GM23338 (cell line): ENCODE measurements at regions not wholly inside any gene's neighbourhood (a gene's known extent, or its start where the extent isn't known, plus 50 kb on each side); places are given as distances from the start of the nearest gene placed in this dataset.

Experiments
- ATAC-seq: fragments of 200-7000 bp; cut with Tn5 transposase; 3 replicates; pipeline ENCODE4 v1.9.1; 2020
- DNase-seq: peaks from one replicate; pipeline ENCODE4 v3.0.0-alpha.2; 2015; ENCODE audit warnings: low spot score
- H2AFZ ChIP-seq: fragments of 200-600 bp; sonication (generic); 2 replicates; pipeline ENCODE4 v1.8.0; 2016; ENCODE audit warnings: antibody characterized with exemption, mild to moderate bottlenecking, moderate library complexity
- H3F3A ChIP-seq: fragments of 200-600 bp; sonication (generic); replicated peaks from 2 replicates; pipeline ENCODE4 v1.8.0; 2017; ENCODE audit warnings: antibody characterized with exemption, mixed run types, low read depth
- H3K27ac ChIP-seq: fragments of 200-600 bp; sonication (generic); 2 replicates; pipeline ENCODE4 v1.6.1; 2016; ENCODE audit warnings: low read depth
- H3K27me3 ChIP-seq: fragments of 200-600 bp; sonication (generic); 2 replicates; pipeline ENCODE4 v1.8.0; 2016; ENCODE audit warnings: mild to moderate bottlenecking, mixed run types, moderate library complexity; ENCODE audit not compliant: insufficient read depth
- H3K36me3 ChIP-seq: fragments of 200-600 bp; sonication (generic); 2 replicates; pipeline ENCODE4 v1.8.0; 2016; ENCODE audit warnings: mild to moderate bottlenecking; ENCODE audit not compliant: insufficient read depth
- H3K4me1 ChIP-seq: fragments of 200-600 bp; sonication (generic); 2 replicates; pipeline ENCODE4 v1.8.0; 2016; ENCODE audit warnings: mild to moderate bottlenecking, moderate library complexity; ENCODE audit not compliant: insufficient read depth
- H3K4me2 ChIP-seq: fragments of 200-600 bp; sonication (generic); 2 replicates; pipeline ENCODE4 v1.7.1; 2017; ENCODE audit warnings: mixed run types
- H3K4me3 ChIP-seq: fragments of 200-600 bp; sonication (generic); 2 replicates; pipeline ENCODE4 v1.6.1; 2016; ENCODE audit warnings: mixed run types
- H3K79me2 ChIP-seq: fragments of 200-600 bp; sonication (generic); replicated peaks from 2 replicates; pipeline ENCODE4 v1.8.0; 2017; ENCODE audit warnings: mild to moderate bottlenecking; ENCODE audit not compliant: insufficient read depth
- H3K9me2 ChIP-seq: fragments of 200-600 bp; sonication (generic); 2 replicates; pipeline ENCODE4 v1.8.0; 2017; ENCODE audit not compliant: insufficient read depth
- H4K20me1 ChIP-seq: fragments of 200-600 bp; sonication (generic); replicated peaks from 2 replicates; pipeline ENCODE4 v1.8.0; 2017; ENCODE audit warnings: mild to moderate bottlenecking; ENCODE audit not compliant: insufficient read depth
- H3K27ac Mint-ChIP-seq: 2 replicates; pipeline ENCODE4 v1.8.0; 2020; ENCODE audit warnings: inconsistent platforms, mild to moderate bottlenecking, moderate library complexity, mixed read lengths
- H3K27me3 Mint-ChIP-seq: 3 replicates; pipeline ENCODE4 v1.8.0; 2022; ENCODE audit warnings: low read depth, mild to moderate bottlenecking, moderate library complexity, mixed read lengths, inconsistent platforms; ENCODE audit not compliant: insufficient read depth, poor library complexity
- H3K36me3 Mint-ChIP-seq: 3 replicates; pipeline ENCODE4 v1.8.0; 2021; ENCODE audit warnings: low read depth, mild to moderate bottlenecking, inconsistent platforms, moderate library complexity, mixed read lengths
- H3K4me1 Mint-ChIP-seq: 3 replicates; pipeline ENCODE4 v1.8.0; 2020; ENCODE audit warnings: mild to moderate bottlenecking, inconsistent platforms, mixed read lengths
- H3K4me3 Mint-ChIP-seq: 3 replicates; pipeline ENCODE4 v1.8.0; 2021; ENCODE audit warnings: moderate library complexity, mild to moderate bottlenecking, inconsistent platforms, mixed read lengths
- H3K9me3 Mint-ChIP-seq: 3 replicates; pipeline ENCODE4 v1.8.0; 2020; ENCODE audit warnings: moderate library complexity, mild to moderate bottlenecking, inconsistent platforms, mixed read lengths
- CREB1 ChIP-seq: fragments of 250-450 bp; sonication (Bioruptor Pico); IDR thresholded peaks from 2 replicates; pipeline ENCODE4 v1.5.0; 2020; ENCODE audit warnings: low read depth, mild to moderate bottlenecking, moderate library complexity
- CTCF ChIP-seq, 2 experiments: fragments of 200-600 bp in 1 of 2; sonication (generic) in 1 of 2; conservative IDR thresholded peaks; 2 replicates each; pipeline versions ENCODE4 v1.5.1 to v1.6.1; 2016 to 2017; ENCODE audit warnings: antibody characterized with exemption in 2 of 2, low read depth in 2 of 2, mild to moderate bottlenecking in 2 of 2, moderate library complexity in 1 of 2
- ETS1 ChIP-seq: IDR thresholded peaks from 2 replicates; pipeline ENCODE4 v1.6.1; 2016; ENCODE audit warnings: antibody characterized with exemption
- EZH2 ChIP-seq: fragments of 200-600 bp; sonication (generic); IDR thresholded peaks from one replicate; pipeline ENCODE4 v1.8.0; 2017; ENCODE audit warnings: antibody characterized with exemption, mild to moderate bottlenecking, low read depth; ENCODE audit not compliant: unreplicated experiment
- JUNB ChIP-seq: IDR thresholded peaks from one replicate; pipeline ENCODE4 v1.6.1; 2016; ENCODE audit warnings: antibody characterized with exemption; ENCODE audit not compliant: unreplicated experiment
- NANOG ChIP-seq: IDR thresholded peaks from 2 replicates; pipeline ENCODE4 v1.6.1; 2016; ENCODE audit warnings: antibody characterized with exemption, borderline replicate concordance
- POLR2AphosphoS5 ChIP-seq: IDR thresholded peaks from 2 replicates; pipeline ENCODE4 v1.6.1; 2016; ENCODE audit warnings: antibody characterized with exemption, low read depth
- REST ChIP-seq: IDR thresholded peaks from one replicate; pipeline ENCODE4 v1.6.1; 2018; ENCODE audit warnings: antibody characterized with exemption; ENCODE audit not compliant: unreplicated experiment
- ZNF114 ChIP-seq: fragments of 250-450 bp; sonication (Bioruptor Pico); IDR thresholded peaks from 2 replicates; pipeline ENCODE4 v1.5.0; 2020; ENCODE audit warnings: mild to moderate bottlenecking, moderate library complexity
- ZNF331 ChIP-seq: fragments of 250-450 bp; sonication (Bioruptor Pico); IDR thresholded peaks from 2 replicates; pipeline ENCODE4 v1.5.0; 2020; ENCODE audit warnings: low read depth, mild to moderate bottlenecking, moderate library complexity

DNA sequence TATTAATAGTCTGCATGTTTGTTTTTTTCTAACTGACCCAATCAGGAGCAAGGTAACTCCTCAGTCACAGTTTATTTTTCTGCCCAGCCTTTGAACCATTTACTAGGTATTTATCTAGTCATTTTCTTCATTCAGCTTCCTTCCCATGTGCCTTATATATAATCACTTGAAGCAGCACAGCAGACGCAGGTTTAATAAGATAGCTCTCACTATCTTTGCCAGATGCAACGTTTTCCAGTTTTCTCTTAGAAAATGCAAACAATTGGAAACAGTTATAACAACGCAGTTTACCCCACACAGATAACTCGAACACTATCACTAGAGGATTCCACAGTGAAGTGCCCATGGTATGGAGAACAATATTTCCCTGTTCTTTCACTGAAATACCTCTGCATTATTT lies 56.4 kb upstream of the NFKB1 start:
- no peaks in the 10 kb centered on the region for H3K9me3 Mint-ChIP-seq
- no peak for ATAC-seq
- no peak overlapping the region for H3K4me3 ChIP-seq
- no peak overlapping the region for H3K27ac Mint-ChIP-seq
- H3K36me3 ChIP-seq: no peaks in the 10 kb centered on the region
- H3K79me2 ChIP-seq: no peaks in the 10 kb centered on the region
- H3F3A ChIP-seq: no peaks in the 10 kb centered on the region
- H3K27ac ChIP-seq: no peak overlapping the region
- TF ChIP-seq POLR2AphosphoS5 (no peak), ETS1 (no peak), EZH2 (no peak), NANOG (no peak), REST (no peak)
- no peaks in the 10 kb centered on the region for H3K27me3 Mint-ChIP-seq
- H4K20me1 ChIP-seq: no peaks in the 10 kb centered on the region
- peaks cover 14% of the 10 kb centered on the region for H3K4me1 Mint-ChIP-seq
- DNase-seq: no peak
- H3K27me3 ChIP-seq: no peaks in the 10 kb centered on the region
- H2AFZ ChIP-seq: no peak overlapping the region
- no peak overlapping the region for H3K4me2 ChIP-seq
- H3K4me3 Mint-ChIP-seq: no peak overlapping the region
- H3K36me3 Mint-ChIP-seq: no peaks in the 10 kb centered on the region
- peaks cover 14% of the 10 kb centered on the region for H3K4me1 ChIP-seq
- H3K9me2 ChIP-seq: no peaks in the 10 kb centered on the region

DNA sequence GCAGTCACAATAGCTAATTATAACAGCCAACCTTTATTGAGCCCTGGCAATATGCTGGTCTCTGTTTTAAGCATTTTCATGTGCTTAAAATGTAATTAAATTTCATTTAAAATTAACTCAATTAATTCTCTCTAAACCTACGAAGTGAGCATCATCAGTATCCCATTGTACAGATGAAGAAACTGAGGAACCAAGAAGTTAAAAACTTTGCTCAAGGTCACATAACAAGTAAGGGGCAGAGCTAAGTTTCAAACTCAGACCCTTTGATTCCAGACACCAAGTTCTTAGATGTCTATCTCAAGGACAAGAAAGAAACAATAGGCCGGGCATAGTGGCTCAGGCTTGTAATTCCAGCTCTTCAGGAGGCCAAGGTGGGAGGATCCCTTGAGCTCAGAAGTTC lies 55.9 kb upstream of the NFKB1 start:
- no peaks in the 10 kb centered on the region for H3K36me3 ChIP-seq
- no peaks in the 10 kb centered on the region for H3K27me3 ChIP-seq
- H3K9me2 ChIP-seq: no peaks in the 10 kb centered on the region
- DNase-seq (no peak), ATAC-seq (no peak)
- H2AFZ ChIP-seq: no peak overlapping the region
- no peaks in the 10 kb centered on the region for H4K20me1 ChIP-seq
- H3F3A ChIP-seq: no peaks in the 10 kb centered on the region
- peaks cover 10% of the 10 kb centered on the region for H3K4me1 ChIP-seq
- no peaks in the 10 kb centered on the region for H3K27me3 Mint-ChIP-seq
- peaks cover 11% of the 10 kb centered on the region; the same call in 2 of the 3 replicates for H3K4me1 Mint-ChIP-seq
- no peak overlapping the region for H3K4me3 Mint-ChIP-seq
- H3K36me3 Mint-ChIP-seq: no peaks in the 10 kb centered on the region
- H3K79me2 ChIP-seq: no peaks in the 10 kb centered on the region
- no peak overlapping the region for H3K4me2 ChIP-seq
- no peaks in the 10 kb centered on the region for H3K9me3 Mint-ChIP-seq
- no peak overlapping the region for H3K27ac ChIP-seq
- no peak overlapping the region for H3K27ac Mint-ChIP-seq
- no peak overlapping the region for H3K4me3 ChIP-seq
- TF ChIP-seq ETS1 (no peak), NANOG (no peak), CTCF (conservative IDR thresholded peaks at IDR 0.05; ENCODE audit: low read depth in 2 of 2) (no peak), EZH2 (no peak), CREB1 (no peak), POLR2AphosphoS5 (no peak), ZNF331 (CRISPR knock-in tag) (no peak), REST (no peak), ZNF114 (CRISPR knock-in tag) (no peak), JUNB (no peak)
